MM.1S (cell line): ENCODE measurements at regions not wholly inside any gene's neighbourhood (a gene's known extent, or its start where the extent isn't known, plus 50 kb on each side); places are given as distances from the start of the nearest gene placed in this dataset.
A peak's percentile ranks its signal among the peaks of the same experiment; 100 is the strongest.

Experiments used
- DNase-seq: peaks from one replicate; pipeline ENCODE4 v3.0.0-alpha.2; 2015
- H2AFZ ChIP-seq: fragments of 300-600 bp; sonication (generic); 2 replicates; pipeline ENCODE4 v1.6.0; 2016; ENCODE audit warnings: antibody characterized with exemption, low read length
- H3F3A ChIP-seq: fragments of 300-600 bp; sonication (generic); 2 replicates; pipeline ENCODE4 v1.6.1; 2016; ENCODE audit warnings: mild to moderate bottlenecking, antibody characterized with exemption, low read length, moderate library complexity, mixed read lengths; ENCODE audit not compliant: insufficient read depth
- H3K27ac ChIP-seq: fragments of 300-600 bp; sonication (generic); 2 replicates; pipeline ENCODE4 v1.5.1; 2016; ENCODE audit warnings: mild to moderate bottlenecking, low read length
- H3K27me3 ChIP-seq: fragments of 300-600 bp; sonication (generic); replicated peaks from 2 replicates; pipeline ENCODE4 v1.6.0; 2016; ENCODE audit warnings: low read length; ENCODE audit not compliant: insufficient read depth
- H3K36me3 ChIP-seq: fragments of 300-600 bp; sonication (generic); replicated peaks from 2 replicates; pipeline ENCODE4 v1.6.1; 2016; ENCODE audit warnings: mild to moderate bottlenecking, low read length, mixed read lengths; ENCODE audit not compliant: insufficient read depth
- H3K4me1 ChIP-seq: fragments of 300-600 bp; sonication (generic); 2 replicates; pipeline ENCODE4 v1.6.1; 2016; ENCODE audit warnings: low read length, mixed read lengths
- H3K4me2 ChIP-seq: fragments of 300-600 bp; sonication (generic); 2 replicates; pipeline ENCODE4 v1.6.0; 2016; ENCODE audit warnings: low read depth, low read length
- H3K4me3 ChIP-seq: fragments of 300-600 bp; sonication (generic); 2 replicates; pipeline ENCODE4 v1.5.1; 2016; ENCODE audit warnings: low read length, mixed read lengths
- H3K79me2 ChIP-seq: fragments of 300-600 bp; sonication (generic); 2 replicates; pipeline ENCODE4 v1.6.1; 2016; ENCODE audit warnings: mixed run types, low read length, mixed read lengths
- H3K9ac ChIP-seq: fragments of 300-600 bp; sonication (generic); 2 replicates; pipeline ENCODE4 v1.6.1; 2016; ENCODE audit warnings: low read length, mixed read lengths
- H3K9me2 ChIP-seq: fragments of 300-600 bp; sonication (generic); replicated peaks from 2 replicates; pipeline ENCODE4 v1.6.1; 2016; ENCODE audit warnings: mild to moderate bottlenecking, low read length, mixed read lengths; ENCODE audit not compliant: insufficient read depth
- H3K9me3 ChIP-seq: fragments of 300-600 bp; sonication (generic); replicated peaks from 2 replicates; pipeline ENCODE4 v1.6.1; 2016; ENCODE audit warnings: mild to moderate bottlenecking, low read length, mixed read lengths; ENCODE audit not compliant: insufficient read depth
- H4K20me1 ChIP-seq: fragments of 300-600 bp; sonication (generic); 2 replicates; pipeline ENCODE4 v1.6.1; 2016; ENCODE audit warnings: mild to moderate bottlenecking, low read length, moderate library complexity, mixed read lengths; ENCODE audit not compliant: insufficient read depth
- CTCF ChIP-seq: fragments of 300-600 bp; sonication (generic); IDR thresholded peaks from 2 replicates; pipeline ENCODE4 v1.5.1; 2016; ENCODE audit warnings: antibody characterized with exemption, low read length, mixed read lengths
- EZH2 ChIP-seq: fragments of 300-600 bp; sonication (generic); optimal IDR thresholded peaks from 2 replicates; pipeline ENCODE3; 2017; ENCODE audit warnings: low read depth, mild to moderate bottlenecking, antibody characterized with exemption, low read length, mixed read lengths
- EZH2phosphoT487 ChIP-seq: fragments of 300-600 bp; sonication (generic); IDR thresholded peaks from 2 replicates; pipeline ENCODE4 v1.6.1; 2018; ENCODE audit warnings: antibody characterized with exemption, low read length

GRCh38 chr14:21988413-21988812 is 314.8 kb upstream of the OR4E1 start:
- no peaks in the 10 kb centered on the region for H3K27me3 ChIP-seq
- TF ChIP-seq EZH2 (no peak), CTCF (no peak), EZH2phosphoT487 (no peak)

DNA sequence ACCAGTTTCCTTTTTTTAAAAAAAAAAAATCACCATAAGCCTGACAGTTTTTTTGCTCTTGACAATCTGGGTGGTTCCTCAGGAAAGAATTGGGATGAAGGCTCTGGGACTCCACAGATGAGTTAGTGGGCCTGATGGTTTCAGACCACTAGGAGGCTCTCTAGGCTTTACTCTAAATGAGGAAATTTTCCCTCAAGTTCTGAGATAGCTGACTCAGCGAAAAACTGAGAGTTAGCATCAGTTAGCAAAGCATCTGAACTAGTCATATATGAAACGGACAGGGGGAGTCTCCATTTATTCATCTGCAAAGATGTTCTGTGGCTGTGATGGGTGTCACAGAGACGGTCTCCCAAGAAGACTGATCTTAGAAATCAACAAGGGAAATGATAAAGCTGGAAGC is 314.3 kb upstream of the OR4E1 start:
- Histone ChIP-seq H3K27me3 (no peaks in the 10 kb centered on the region), H3F3A (no peaks in the 10 kb centered on the region; the same call in 1 of the 2 replicates), H3K4me1 (peaks cover 5% of the 10 kb centered on the region; the same call in 1 of the 2 replicates), H3K9ac (no peak overlapping the region), H2AFZ (no peak overlapping the region), H3K9me2 (no peaks in the 10 kb centered on the region), H3K4me2 (no peak overlapping the region), H3K27ac (no peak overlapping the region), H3K4me3 (no peak overlapping the region), H3K9me3 (no peaks in the 10 kb centered on the region), H3K36me3 (no peaks in the 10 kb centered on the region), H4K20me1 (no peaks in the 10 kb centered on the region), H3K79me2 (no peaks in the 10 kb centered on the region)
- peak; percentile 57 for DNase-seq
- peak; percentile 47 for TF ChIP-seq CTCF
- no peak for TF ChIP-seq EZH2phosphoT487
- no peak for TF ChIP-seq EZH2

More at GRCh38 chr14:21988413-21988812, 314.8 kb upstream of the OR4E1 start:
- Histone ChIP-seq H3K9me2 (no peaks in the 10 kb centered on the region), H4K20me1 (no peaks in the 10 kb centered on the region), H3K27ac (no peak overlapping the region), H2AFZ (no peak overlapping the region), H3K9me3 (no peaks in the 10 kb centered on the region), H3K4me2 (no peak overlapping the region), H3K9ac (no peak overlapping the region), H3K79me2 (no peaks in the 10 kb centered on the region), H3K36me3 (no peaks in the 10 kb centered on the region), H3K4me3 (no peak overlapping the region), H3K4me1 (peaks cover 5% of the 10 kb centered on the region; the same call in 1 of the 2 replicates), H3F3A (no peaks in the 10 kb centered on the region; the same call in 1 of the 2 replicates)
- no peak for DNase-seq

DNA sequence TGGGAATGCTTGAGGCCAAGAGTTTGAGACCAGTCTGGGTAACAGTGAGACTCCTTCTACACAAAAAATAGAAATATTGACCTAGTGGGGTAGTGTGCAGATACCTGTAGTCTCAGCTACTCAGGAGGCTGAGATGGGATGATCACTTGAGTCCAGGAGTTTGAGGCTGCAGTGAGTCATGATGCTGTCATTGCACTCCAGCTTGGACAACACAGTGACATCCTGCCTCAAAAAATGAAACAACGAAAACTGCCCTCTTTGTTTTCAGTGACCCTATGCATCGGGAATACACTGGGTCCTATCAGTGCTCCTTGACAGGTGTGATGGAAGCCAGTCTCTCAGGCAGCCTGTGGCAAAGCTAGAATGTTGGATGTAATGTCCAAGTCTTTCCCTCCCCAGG is 311.5 kb upstream of the OR4E1 start:
- TF ChIP-seq EZH2phosphoT487 (no peak), EZH2 (no peak), CTCF (no peak)
- H3K9me3 ChIP-seq, result no peaks in the 10 kb centered on the region
- no peaks in the 10 kb centered on the region for H3K27me3 ChIP-seq

More for the DNA sequence above, 311.5 kb upstream of the OR4E1 start:
- no peak overlapping the region for H3K27ac ChIP-seq
- no peak for DNase-seq
- H3F3A ChIP-seq, result no peaks in the 10 kb centered on the region
- H3K4me1 ChIP-seq, result no peaks in the 10 kb centered on the region
- no peaks in the 10 kb centered on the region for H3K36me3 ChIP-seq
- H3K4me2 ChIP-seq, result no peak overlapping the region
- H3K79me2 ChIP-seq, result no peaks in the 10 kb centered on the region
- no peaks in the 10 kb centered on the region for H3K9me2 ChIP-seq
- no peak overlapping the region for H2AFZ ChIP-seq
- H3K9ac ChIP-seq, result no peak overlapping the region
- no peak overlapping the region for H3K4me3 ChIP-seq
- H4K20me1 ChIP-seq, result no peaks in the 10 kb centered on the region
